Vagina (tissue), 2 donors: ENCODE measurements at regions not wholly inside any gene's neighbourhood (a gene's known extent, or its start where the extent isn't known, plus 50 kb on each side); places are given as distances from the start of the nearest gene placed in this dataset.
A peak's percentile ranks its signal among the peaks of the same experiment; 100 is the strongest.

Experiments used
- DNase-seq, 2 donors: peaks; one replicate each; pipeline ENCODE4 v3.0.0-alpha.2; 2017; ENCODE audit errors: extremely low spot score in 2 of 2
- H3K27ac ChIP-seq: fragments of 200-600 bp; sonication (generic); one replicate; pipeline ENCODE4 v1.5.1; 2019
- H3K27me3 ChIP-seq: fragments of 200-600 bp; sonication (generic); one replicate; pipeline ENCODE4 v1.5.1; 2019
- H3K36me3 ChIP-seq, 2 donors: fragments of 200-600 bp; sonication (generic); one replicate each; pipeline ENCODE4 v1.5.1; 2017 to 2019
- H3K4me1 ChIP-seq: fragments of 200-600 bp; sonication (generic); one replicate; pipeline ENCODE4 v1.5.1; 2019
- H3K4me3 ChIP-seq, 2 donors: fragments of 200-600 bp; sonication (generic); 1 replicate in 1 of 2; 2 replicates in 1 of 2; pipeline ENCODE4 v1.5.1; 2016 to 2019
- H3K9me3 ChIP-seq: fragments of 200-600 bp; sonication (generic); one replicate; pipeline ENCODE4 v1.5.1; 2019
- CTCF ChIP-seq, 3 experiments: fragments of 450-650 bp in 2 of 3; fragments of 200-600 bp in 1 of 3; sonication (generic) in 1 of 3; IDR thresholded peaks; one replicate each; pipeline ENCODE4 v1.5.1; 2017 to 2019; ENCODE audit warnings: antibody characterized with exemption in 3 of 3, mild to moderate bottlenecking in 2 of 3, moderate library complexity in 2 of 3
- POLR2A ChIP-seq, 2 donors: fragments of 450-650 bp; IDR thresholded peaks; one replicate each; pipeline ENCODE4 v1.6.1; 2017; ENCODE audit warnings: antibody characterized with exemption in 2 of 2, mild to moderate bottlenecking in 2 of 2, moderate library complexity in 2 of 2
- POLR2AphosphoS5 ChIP-seq, 2 donors: sonication (generic); formaldehyde crosslinking; IDR thresholded peaks; one replicate each; pipeline ENCODE4 v1.9.0; 2017; ENCODE audit warnings: antibody characterized with exemption in 2 of 2, mild to moderate bottlenecking in 2 of 2, low read depth in 1 of 2; ENCODE audit not compliant: insufficient read depth in 1 of 2
- intact Hi-C: fragments of 100-400 bp; cut with DNase I; formaldehyde crosslinking; loops from one replicate; pipeline ENCODE4 v1.15.1; 2023

GRCh38 chr1:96520579-96520947, 201.0 kb upstream of the PTBP2 start:
- peak overlapping the region; percentile 33 for H3K27ac ChIP-seq
- no peak for DNase-seq

GRCh38 chr1:96521010-96521409, 200.6 kb upstream of the PTBP2 start:
- intact Hi-C loops, result no loop called here
- Histone ChIP-seq H3K27ac (peak overlapping the region; percentile 33), H3K27me3 (no peaks in the 10 kb centered on the region), H3K36me3 (no peaks in the 10 kb centered on the region), H3K4me1 (no peaks in the 10 kb centered on the region), H3K4me3 (no peak overlapping the region), H3K9me3 (no peaks in the 10 kb centered on the region)
- no peak for DNase-seq
- TF ChIP-seq CTCF (IDR thresholded peaks at IDR 0.05), result no peak
- TF ChIP-seq POLR2A (IDR thresholded peaks at IDR 0.05), result no peak
- no peak for TF ChIP-seq POLR2AphosphoS5 (IDR thresholded peaks at IDR 0.05; ENCODE audit: insufficient read depth in 1 of 2, low read depth in 1 of 2)

More at GRCh38 chr1:96520579-96520947, 201.0 kb upstream of the PTBP2 start:
- intact Hi-C loops, result no loop called here
- Histone ChIP-seq H3K36me3 (no peaks in the 10 kb centered on the region), H3K4me1 (no peaks in the 10 kb centered on the region), H3K4me3 (no peak overlapping the region), H3K9me3 (no peaks in the 10 kb centered on the region), H3K27me3 (no peaks in the 10 kb centered on the region)
- TF ChIP-seq CTCF (IDR thresholded peaks at IDR 0.05) (no peak), POLR2AphosphoS5 (IDR thresholded peaks at IDR 0.05; ENCODE audit: insufficient read depth in 1 of 2, low read depth in 1 of 2) (no peak), POLR2A (IDR thresholded peaks at IDR 0.05) (no peak)

GRCh38 chr1:96521994-96522760, 199.4 kb upstream of the PTBP2 start:
- H3K4me3 ChIP-seq, result no peak overlapping the region
- no peaks in the 10 kb centered on the region for H3K9me3 ChIP-seq
- H3K27ac ChIP-seq, result no peak overlapping the region
- H3K27me3 ChIP-seq, result no peaks in the 10 kb centered on the region
- no peaks in the 10 kb centered on the region for H3K36me3 ChIP-seq
- no peak for DNase-seq
- intact Hi-C loops, result no loop called here
- TF ChIP-seq POLR2A (IDR thresholded peaks at IDR 0.05) (no peak), POLR2AphosphoS5 (IDR thresholded peaks at IDR 0.05; ENCODE audit: insufficient read depth in 1 of 2, low read depth in 1 of 2) (no peak), CTCF (IDR thresholded peaks at IDR 0.05) (no peak)
- H3K4me1 ChIP-seq, result peaks cover 8% of the 10 kb centered on the region

GRCh38 chr1:96522927-96523326, 198.7 kb upstream of the PTBP2 start:
- intact Hi-C loops, result no loop called here
- Histone ChIP-seq H3K4me3 (no peak overlapping the region), H3K4me1 (peaks cover 8% of the 10 kb centered on the region), H3K36me3 (no peaks in the 10 kb centered on the region), H3K27ac (no peak overlapping the region), H3K9me3 (no peaks in the 10 kb centered on the region), H3K27me3 (no peaks in the 10 kb centered on the region)
- DNase-seq, result no peak
- TF ChIP-seq CTCF (IDR thresholded peaks at IDR 0.05), result no peak
- no peak for TF ChIP-seq POLR2AphosphoS5 (IDR thresholded peaks at IDR 0.05; ENCODE audit: insufficient read depth in 1 of 2, low read depth in 1 of 2)
- TF ChIP-seq POLR2A (IDR thresholded peaks at IDR 0.05), result no peak

- intact Hi-C loops, result no loop called here
- Histone ChIP-seq H3K27ac (peak overlapping the region; percentile 17), H3K4me1 (peaks cover 8% of the 10 kb centered on the region), H3K9me3 (no peaks in the 10 kb centered on the region), H3K36me3 (no peaks in the 10 kb centered on the region), H3K27me3 (no peaks in the 10 kb centered on the region), H3K4me3 (no peak overlapping the region)
- no peak for TF ChIP-seq POLR2A (IDR thresholded peaks at IDR 0.05)
- TF ChIP-seq CTCF (IDR thresholded peaks at IDR 0.05), result no peak
- no peak for TF ChIP-seq POLR2AphosphoS5 (IDR thresholded peaks at IDR 0.05; ENCODE audit: insufficient read depth in 1 of 2, low read depth in 1 of 2)
- DNase-seq, result no peak
Observed at GRCh38 chr1:96524100-96524499, 197.5 kb upstream of the PTBP2 start.
